Activated CD8-positive, alpha-beta T cell treated with anti-CD3 and anti-CD28 coated beads for 36 hours (primary cell): ENCODE measurements at regions not wholly inside any gene's neighbourhood (a gene's known extent, or its start where the extent isn't known, plus 50 kb on each side); places are given as distances from the start of the nearest gene placed in this dataset.

Source experiments
- ATAC-seq: fragments of 200-7000 bp; cut with Tn5 transposase; one replicate; pipeline ENCODE4 v1.10.0; 2021; ENCODE audit warnings: mild to moderate bottlenecking, moderate library complexity
- CTCF ChIA-PET: fragments of 350-600 bp; sonication (Branson Sonifier 250); formaldehyde crosslinking; loops from one replicate; lab custom pipeline; 2021; ENCODE audit warnings: antibody characterized with exemption; lab: Charles Lee
- POLR2A ChIA-PET: fragments of 350-600 bp; sonication (Branson Sonifier 250); formaldehyde crosslinking; loops from one replicate; lab custom pipeline; 2021; ENCODE audit warnings: antibody characterized with exemption; lab: Charles Lee
- DNase-seq: peaks from one replicate; pipeline ENCODE4 v3.0.0-alpha.2; 2020
- H3K27ac Mint-ChIP-seq: one replicate; pipeline ENCODE4 v1.8.0; 2021; ENCODE audit warnings: mild to moderate bottlenecking, mixed read lengths
- H3K27me3 Mint-ChIP-seq: one replicate; pipeline ENCODE4 v1.8.0; 2021; ENCODE audit warnings: mixed read lengths
- H3K36me3 Mint-ChIP-seq: one replicate; pipeline ENCODE4 v1.8.0; 2021; ENCODE audit warnings: low read depth, mixed read lengths
- H3K4me1 Mint-ChIP-seq: one replicate; pipeline ENCODE4 v1.8.0; 2021; ENCODE audit warnings: low read depth, mixed read lengths
- H3K4me3 Mint-ChIP-seq: one replicate; pipeline ENCODE4 v1.8.0; 2021; ENCODE audit warnings: mild to moderate bottlenecking, moderate library complexity, mixed read lengths
- H3K9me3 Mint-ChIP-seq: one replicate; pipeline ENCODE4 v1.8.0; 2021; ENCODE audit warnings: mixed read lengths
- CTCF ChIP-seq: fragments of 200-600 bp; IDR thresholded peaks from one replicate; pipeline ENCODE4 v1.8.0; 2022; ENCODE audit warnings: antibody characterized with exemption, mild to moderate bottlenecking
- intact Hi-C: fragments of 100-400 bp; cut with micrococcal nuclease; formaldehyde crosslinking; loops from one replicate; pipeline ENCODE4 v1.10.0; 2022

- no peak for ATAC-seq
Measured at GRCh38 chr2:180609626-180610340, 370.6 kb upstream of the UBE2E3 start.

GRCh38 chr2:180607514-180608049 is 372.8 kb upstream of the UBE2E3 start:
- no peak for DNase-seq
- Mint-ChIP-seq H3K27ac (no peak overlapping the region), H3K4me3 (no peak overlapping the region), H3K9me3 (no peaks in the 10 kb centered on the region), H3K4me1 (no peaks in the 10 kb centered on the region), H3K27me3 (peaks cover 2% of the 10 kb centered on the region), H3K36me3 (no peaks in the 10 kb centered on the region)
- CTCF ChIA-PET, result interaction anchor here (1.7 kb wide), 1 partner anchor 24 kb away, joined by 4 read pairs; no protein-coding TSS in a partner anchor
- no peak for ATAC-seq
- TF ChIP-seq CTCF, result no peak
- POLR2A ChIA-PET, result no interaction called here
- intact Hi-C loops, result no loop called here

More at GRCh38 chr2:180609626-180610340, 370.6 kb upstream of the UBE2E3 start:
- no peak for TF ChIP-seq CTCF
- Mint-ChIP-seq H3K4me1 (no peaks in the 10 kb centered on the region), H3K27ac (no peak overlapping the region), H3K27me3 (peaks cover 2% of the 10 kb centered on the region), H3K36me3 (no peaks in the 10 kb centered on the region), H3K9me3 (no peaks in the 10 kb centered on the region), H3K4me3 (no peak overlapping the region)
- CTCF ChIA-PET, result no interaction called here
- intact Hi-C loops, result no loop called here
- DNase-seq, result no peak
- POLR2A ChIA-PET, result interaction anchor here (0.6 kb wide), 1 partner anchor 87 kb away, joined by 3 read pairs; no protein-coding TSS in a partner anchor

- H3K4me3 Mint-ChIP-seq, result no peak overlapping the region
- no peaks in the 10 kb centered on the region for H3K9me3 Mint-ChIP-seq
- intact Hi-C loops, result no loop called here
- peak; percentile 25 for DNase-seq
- POLR2A ChIA-PET, result no interaction called here
- H3K36me3 Mint-ChIP-seq, result no peaks in the 10 kb centered on the region
- CTCF ChIA-PET, result no interaction called here
- H3K27me3 Mint-ChIP-seq, result no peaks in the 10 kb centered on the region
- H3K4me1 Mint-ChIP-seq, result no peaks in the 10 kb centered on the region
- no peak overlapping the region for H3K27ac Mint-ChIP-seq
- ATAC-seq, result no peak
- no peak for TF ChIP-seq CTCF
Measured at GRCh38 chr2:180604077-180604476, 376.3 kb upstream of the UBE2E3 start.

- peaks cover 3% of the 10 kb centered on the region for H3K9me3 Mint-ChIP-seq
- H3K27ac Mint-ChIP-seq, result no peak overlapping the region
- DNase-seq, result no peak
- no peak for ATAC-seq
- no peak overlapping the region for H3K4me3 Mint-ChIP-seq
- intact Hi-C loops, result no loop called here
- no peak for TF ChIP-seq CTCF
- ChIA-PET POLR2A (no interaction called here), CTCF (no interaction called here)
- H3K27me3 Mint-ChIP-seq, result peaks cover 1% of the 10 kb centered on the region
- no peaks in the 10 kb centered on the region for H3K36me3 Mint-ChIP-seq
- H3K4me1 Mint-ChIP-seq, result no peaks in the 10 kb centered on the region
Measured at GRCh38 chr2:180601016-180601415, 379.4 kb upstream of the UBE2E3 start.

GRCh38 chr2:180599804-180600203 is 380.6 kb upstream of the UBE2E3 start:
- Mint-ChIP-seq H3K27me3 (peaks cover 1% of the 10 kb centered on the region), H3K9me3 (peaks cover 5% of the 10 kb centered on the region), H3K4me3 (no peak overlapping the region), H3K36me3 (no peaks in the 10 kb centered on the region), H3K4me1 (no peaks in the 10 kb centered on the region), H3K27ac (no peak overlapping the region)
- DNase-seq, result no peak
- no peak for TF ChIP-seq CTCF
- intact Hi-C loops, result no loop called here
- no peak for ATAC-seq
- ChIA-PET CTCF (no interaction called here), POLR2A (no interaction called here)
